HepG2 (cell line): ENCODE measurements at regions not wholly inside any gene's neighbourhood (a gene's known extent, or its start where the extent isn't known, plus 50 kb on each side); places are given as distances from the start of the nearest gene placed in this dataset.

Experiments
- ATAC-seq: fragments of 200-7000 bp; cut with Tn5 transposase; 3 replicates; pipeline ENCODE4 v1.9.1; 2020; ENCODE audit warnings: mild to moderate bottlenecking, moderate library complexity
- BruUV-seq: library from RNA; stranded (reverse); fragments of 400-500 nt; replicated peaks from 2 replicates; lab custom pipeline; 2021; lab: Mats Ljungman, UMichigan
- CTCF ChIA-PET: fragments of 300-600 bp; formaldehyde crosslinking; extraction: SDS; loops from one replicate; lab custom pipeline; 2021; ENCODE audit warnings: low total read pairs, inconsistent platforms, low intra/inter-chr PET ratio; lab: Yijun Ruan, JAX
- POLR2A ChIA-PET: fragments of 350-600 bp; sonication (Branson Sonifier 250); formaldehyde crosslinking; loops from one replicate; lab custom pipeline; 2020; ENCODE audit warnings: antibody characterized with exemption, inconsistent platforms; lab: Yijun Ruan, JAX
- DNase-seq: peaks from one replicate; pipeline ENCODE4 v3.0.0-alpha.2; 2015; ENCODE audit warnings: low spot score
- FAIRE-seq: peaks from 3 replicates; lab custom pipeline; 2011; peaks lifted over from hg19 to GRCh38; lab: Jason Lieb, UNC
- H2AFZ ChIP-seq: one replicate; pipeline ENCODE4 v1.6.1; 2011; ENCODE audit warnings: low read length, inconsistent platforms
- H3K27ac ChIP-seq: fragments of 300-600 bp; 3 replicates; pipeline ENCODE4 v1.8.0; 2011; ENCODE audit warnings: mixed run types, mild to moderate bottlenecking, mixed read lengths, low read length, inconsistent platforms; ENCODE audit not compliant: insufficient read depth; ENCODE audit errors: extremely low read length
- H3K27me3 ChIP-seq, 2 experiments: fragments of 200-600 bp in 1 of 2; 2 replicates in 1 of 2; 3 replicates in 1 of 2; pipeline versions ENCODE4 v1.6.0 to v1.8.0; 2011; ENCODE audit warnings: low read length in 2 of 2, mild to moderate bottlenecking in 2 of 2, moderate library complexity in 2 of 2, inconsistent platforms in 1 of 2; ENCODE audit not compliant: insufficient read depth in 2 of 2, control insufficient read depth in 1 of 2
- H3K36me3 ChIP-seq, 2 experiments: fragments of 200-600 bp in 1 of 2; replicated peaks in 1 of 2; 2 replicates in 1 of 2; 3 replicates in 1 of 2; pipeline versions ENCODE4 v1.5.1 to v1.8.0; 2011; ENCODE audit warnings: low read length in 2 of 2, inconsistent platforms in 1 of 2; ENCODE audit not compliant: insufficient read depth in 2 of 2, control insufficient read depth in 1 of 2
- H3K4me1 ChIP-seq: 2 replicates; pipeline ENCODE4 v1.5.1; 2012; ENCODE audit warnings: low read length, inconsistent platforms; ENCODE audit not compliant: insufficient read depth
- H3K4me2 ChIP-seq: 2 replicates; pipeline ENCODE4 v1.6.0; 2011; ENCODE audit warnings: low read depth, low read length, inconsistent platforms
- H3K4me3 ChIP-seq, 3 experiments: fragments of 200-600 bp in 1 of 3; sonication (generic), shearing (Covaris generic) in 1 of 3; replicated peaks in 1 of 3; 2 replicates each; pipeline ENCODE4 v1.5.1; 2011 to 2016; ENCODE audit warnings: low read length in 3 of 3, inconsistent platforms in 2 of 3, low read depth in 2 of 3, mild to moderate bottlenecking in 2 of 3, control low read depth in 1 of 3, mixed read lengths in 1 of 3; ENCODE audit not compliant: insufficient read depth in 1 of 3
- H3K79me2 ChIP-seq: one replicate; pipeline ENCODE4 v1.6.1; 2011; ENCODE audit warnings: low read length, inconsistent platforms; ENCODE audit not compliant: insufficient read depth
- H3K9ac ChIP-seq: 2 replicates; pipeline ENCODE4 v1.6.0; 2011; ENCODE audit warnings: mild to moderate bottlenecking, low read depth, low read length, inconsistent platforms; ENCODE audit not compliant: insufficient read depth
- H3K9me3 ChIP-seq: 2 replicates; pipeline ENCODE4 v1.5.1; 2012; ENCODE audit warnings: mild to moderate bottlenecking, low read length
- H4K20me1 ChIP-seq: 2 replicates; pipeline ENCODE4 v1.6.0; 2011; ENCODE audit warnings: inconsistent platforms, mild to moderate bottlenecking, low read length, moderate library complexity; ENCODE audit not compliant: insufficient read depth
- ATM ChIP-seq: fragments of 450-650 bp; IDR thresholded peaks from 2 replicates; pipeline ENCODE4 v1.7.1; 2017; ENCODE audit warnings: mild to moderate bottlenecking, borderline replicate concordance
- FOXM1 ChIP-seq: sonication (generic); formaldehyde crosslinking; IDR thresholded peaks from 2 replicates; pipeline ENCODE4 v1.5.0; 2020; ENCODE audit warnings: missing genetic modification reagents
- HOXD1 ChIP-seq: sonication (generic); formaldehyde crosslinking; IDR thresholded peaks from 2 replicates; pipeline ENCODE4 v1.5.0; 2020; ENCODE audit warnings: missing genetic modification reagents
- NFKBIZ ChIP-seq: IDR thresholded peaks from 2 replicates; pipeline ENCODE4 v1.6.1; 2018; ENCODE audit warnings: missing genetic modification reagents, missing compliant biosample characterization
- NFRKB ChIP-seq: fragments of 450-650 bp; IDR thresholded peaks from 2 replicates; pipeline ENCODE4 v1.6.1; 2017
- YY1 ChIP-seq: IDR thresholded peaks from 2 replicates; pipeline ENCODE4 v1.6.1; 2011; ENCODE audit warnings: low read length, low read depth, moderate library complexity, mild to moderate bottlenecking; ENCODE audit not compliant: insufficient read depth, insufficient replicate concordance
- ZBTB38 ChIP-seq: sonication (generic); formaldehyde crosslinking; IDR thresholded peaks from 2 replicates; pipeline ENCODE4 v1.5.1; 2020; ENCODE audit warnings: mild to moderate bottlenecking, missing genetic modification reagents
- ZBTB42 ChIP-seq: sonication (generic); formaldehyde crosslinking; IDR thresholded peaks from 2 replicates; pipeline ENCODE4 v1.5.0; 2020; ENCODE audit warnings: mild to moderate bottlenecking, missing genetic modification reagents
- ZNF121 ChIP-seq: sonication (generic); formaldehyde crosslinking; IDR thresholded peaks from 2 replicates; pipeline ENCODE4 v1.5.0; 2020; ENCODE audit warnings: mild to moderate bottlenecking, missing genetic modification reagents
- ZNF24 ChIP-seq: fragments of 450-650 bp; IDR thresholded peaks from 2 replicates; pipeline ENCODE4 v1.6.1; 2017; ENCODE audit warnings: antibody characterized with exemption, mild to moderate bottlenecking
- ZNF619 ChIP-seq: sonication (generic); formaldehyde crosslinking; IDR thresholded peaks from 2 replicates; pipeline ENCODE4 v1.4.0; 2020; ENCODE audit warnings: mild to moderate bottlenecking, missing genetic modification reagents
- ZNF672 ChIP-seq: sonication (generic); formaldehyde crosslinking; IDR thresholded peaks from 2 replicates; pipeline ENCODE4 v1.8.1; 2022; ENCODE audit warnings: missing genetic modification reagents
- ZNF766 ChIP-seq: sonication (generic); formaldehyde crosslinking; IDR thresholded peaks from 2 replicates; pipeline ENCODE4 v1.5.0; 2020; ENCODE audit warnings: missing genetic modification reagents, borderline replicate concordance
- ZNF775 ChIP-seq: sonication (generic); formaldehyde crosslinking; IDR thresholded peaks from 2 replicates; pipeline ENCODE4 v1.4.0; 2020; ENCODE audit warnings: missing genetic modification reagents, mild to moderate bottlenecking, moderate library complexity, borderline replicate concordance
- WGBS: methylation state at CpG from one replicate; pipeline ENCODE4 v1.1.6; 2017; ENCODE audit warnings: low lambda C conversion rate; 5-methylcytosine and 5-hydroxymethylcytosine counted together
- in situ Hi-C: cut with HindIII; loops from 2 replicates; pipeline ENCODE4 v1.10.0; 2017; ENCODE audit warnings: low pct_unique_long_range_greater_than_20kb; ENCODE audit not compliant: extremely low pct_ligation_motif_present
- intact Hi-C: fragments of 100-400 bp; cut with micrococcal nuclease; formaldehyde crosslinking; loops from one replicate; pipeline ENCODE4 v1.10.0; 2022; ENCODE audit not compliant: unreplicated experiment
- TF ChIP-seq, protein P1 (sequence below), 2 experiments: sonication (generic) in 1 of 2; formaldehyde crosslinking in 1 of 2; IDR thresholded peaks; 2 replicates each; pipeline versions ENCODE4 v1.4.0 to v1.6.1; 2016 to 2020; ENCODE audit warnings: borderline replicate concordance in 1 of 2, low read depth in 1 of 2, mild to moderate bottlenecking in 1 of 2, missing genetic modification reagents in 1 of 2
- TF ChIP-seq, protein P2 (sequence below): sonication (generic); formaldehyde crosslinking; IDR thresholded peaks from 2 replicates; pipeline ENCODE4 v1.8.0; 2022; ENCODE audit warnings: mild to moderate bottlenecking, missing genetic modification reagents, moderate library complexity
- TF ChIP-seq, protein P3 (sequence below): sonication (generic); formaldehyde crosslinking; IDR thresholded peaks from 2 replicates; pipeline ENCODE4 v1.5.1; 2020; ENCODE audit warnings: mild to moderate bottlenecking, missing genetic modification reagents, borderline replicate concordance
- TF ChIP-seq, protein P4 (sequence below): sonication (generic); formaldehyde crosslinking; IDR thresholded peaks from 2 replicates; pipeline ENCODE4 v1.4.0; 2020; ENCODE audit warnings: missing genetic modification reagents

DNA sequence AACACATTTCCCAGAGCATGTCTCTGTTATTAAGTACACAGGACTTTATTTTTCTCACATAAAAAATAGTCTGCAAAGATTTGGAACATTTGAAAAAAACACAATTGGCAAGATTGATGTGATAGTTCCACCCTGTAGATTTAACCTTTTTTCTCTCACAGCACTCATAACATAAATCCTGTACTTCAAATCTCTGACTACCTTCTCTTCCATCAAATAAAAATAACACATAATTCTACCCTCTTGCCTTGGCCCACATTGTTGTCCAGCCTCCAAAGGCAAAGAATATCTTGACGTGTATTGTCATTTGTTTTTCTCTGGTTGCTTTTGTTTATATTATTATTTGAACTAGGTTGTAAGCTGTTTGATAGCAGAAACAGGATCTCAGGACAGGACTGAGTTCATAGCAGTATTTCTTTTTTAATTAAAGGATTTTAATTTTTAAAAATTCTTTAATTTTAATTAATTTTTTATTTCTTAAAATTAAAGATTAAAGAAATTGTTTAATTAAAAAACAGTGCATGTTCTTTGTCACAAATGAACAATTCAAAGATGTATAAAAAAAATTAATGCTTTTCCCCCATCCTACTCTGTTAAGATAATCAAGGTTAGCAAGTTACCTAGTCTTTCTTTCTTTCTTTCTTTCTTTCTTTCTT is 69.1 kb upstream of the PCSK1 start:
- no peaks in the 10 kb centered on the region for H3K9me3 ChIP-seq
- DNase-seq = no peak
- WGBS = 41% methylated on average over 1 of the region's 1 CpG
- no peaks in the 10 kb centered on the region for H3K36me3 ChIP-seq
- FAIRE-seq = no peak
- intact Hi-C loops (no loop called here), in situ Hi-C loops (no loop called here)
- POLR2A ChIA-PET = no interaction called here
- no peaks in the 10 kb centered on the region for H3K4me1 ChIP-seq
- CTCF ChIA-PET = no interaction called here
- no peak overlapping the region for H3K4me3 ChIP-seq
- BruUV-seq = no TSS peak
- no peak overlapping the region for H3K4me2 ChIP-seq
- no peak overlapping the region for H3K9ac ChIP-seq
- H3K27me3 ChIP-seq = no peaks in the 10 kb centered on the region; a peak in 1 of 5 replicates
- H4K20me1 ChIP-seq = no peaks in the 10 kb centered on the region
- H2AFZ ChIP-seq = no peak overlapping the region
- TF ChIP-seq HOXD1 (CRISPR knock-in tag) (no peak), ZNF24 (no peak), ATM (no peak), FOXM1 (CRISPR knock-in tag) (no peak), ZBTB42 (CRISPR knock-in tag) (no peak), ZNF766 (CRISPR knock-in tag) (no peak), ZNF672 (CRISPR knock-in tag) (no peak), ZNF619 (no peak), NFRKB (no peak), YY1 (no peak), ZNF775 (CRISPR knock-in tag) (no peak), ZNF121 (CRISPR knock-in tag) (no peak), ZBTB38 (no peak), NFKBIZ (CRISPR knock-in tag) (no peak)
- TF ChIP-seq, protein P1, sequence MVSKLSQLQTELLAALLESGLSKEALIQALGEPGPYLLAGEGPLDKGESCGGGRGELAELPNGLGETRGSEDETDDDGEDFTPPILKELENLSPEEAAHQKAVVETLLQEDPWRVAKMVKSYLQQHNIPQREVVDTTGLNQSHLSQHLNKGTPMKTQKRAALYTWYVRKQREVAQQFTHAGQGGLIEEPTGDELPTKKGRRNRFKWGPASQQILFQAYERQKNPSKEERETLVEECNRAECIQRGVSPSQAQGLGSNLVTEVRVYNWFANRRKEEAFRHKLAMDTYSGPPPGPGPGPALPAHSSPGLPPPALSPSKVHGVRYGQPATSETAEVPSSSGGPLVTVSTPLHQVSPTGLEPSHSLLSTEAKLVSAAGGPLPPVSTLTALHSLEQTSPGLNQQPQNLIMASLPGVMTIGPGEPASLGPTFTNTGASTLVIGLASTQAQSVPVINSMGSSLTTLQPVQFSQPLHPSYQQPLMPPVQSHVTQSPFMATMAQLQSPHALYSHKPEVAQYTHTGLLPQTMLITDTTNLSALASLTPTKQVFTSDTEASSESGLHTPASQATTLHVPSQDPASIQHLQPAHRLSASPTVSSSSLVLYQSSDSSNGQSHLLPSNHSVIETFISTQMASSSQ (IDR thresholded peaks at IDR 0.05; ENCODE audit: low read depth) = no peak
- TF ChIP-seq, protein P1 (CRISPR knock-in tag; IDR thresholded peaks at IDR 0.05; ENCODE audit: borderline replicate concordance) = no peak
- TF ChIP-seq, protein P2, sequence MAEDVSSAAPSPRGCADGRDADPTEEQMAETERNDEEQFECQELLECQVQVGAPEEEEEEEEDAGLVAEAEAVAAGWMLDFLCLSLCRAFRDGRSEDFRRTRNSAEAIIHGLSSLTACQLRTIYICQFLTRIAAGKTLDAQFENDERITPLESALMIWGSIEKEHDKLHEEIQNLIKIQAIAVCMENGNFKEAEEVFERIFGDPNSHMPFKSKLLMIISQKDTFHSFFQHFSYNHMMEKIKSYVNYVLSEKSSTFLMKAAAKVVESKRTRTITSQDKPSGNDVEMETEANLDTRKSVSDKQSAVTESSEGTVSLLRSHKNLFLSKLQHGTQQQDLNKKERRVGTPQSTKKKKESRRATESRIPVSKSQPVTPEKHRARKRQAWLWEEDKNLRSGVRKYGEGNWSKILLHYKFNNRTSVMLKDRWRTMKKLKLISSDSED (CRISPR knock-in tag) = no peak
- TF ChIP-seq, protein P3, sequence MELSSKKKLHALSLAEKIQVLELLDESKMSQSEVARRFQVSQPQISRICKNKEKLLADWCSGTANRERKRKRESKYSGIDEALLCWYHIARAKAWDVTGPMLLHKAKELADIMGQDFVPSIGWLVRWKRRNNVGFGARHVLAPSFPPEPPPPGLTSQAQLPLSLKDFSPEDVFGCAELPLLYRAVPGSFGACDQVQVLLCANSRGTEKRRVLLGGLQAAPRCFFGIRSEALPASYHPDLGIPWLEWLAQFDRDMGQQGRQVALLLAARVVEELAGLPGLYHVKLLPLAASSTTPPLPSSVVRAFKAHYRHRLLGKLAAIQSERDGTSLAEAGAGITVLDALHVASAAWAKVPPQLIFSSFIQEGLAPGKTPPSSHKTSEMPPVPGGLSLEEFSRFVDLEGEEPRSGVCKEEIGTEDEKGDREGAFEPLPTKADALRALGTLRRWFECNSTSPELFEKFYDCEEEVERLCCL (CRISPR knock-in tag) = no peak
- TF ChIP-seq, protein P4, sequence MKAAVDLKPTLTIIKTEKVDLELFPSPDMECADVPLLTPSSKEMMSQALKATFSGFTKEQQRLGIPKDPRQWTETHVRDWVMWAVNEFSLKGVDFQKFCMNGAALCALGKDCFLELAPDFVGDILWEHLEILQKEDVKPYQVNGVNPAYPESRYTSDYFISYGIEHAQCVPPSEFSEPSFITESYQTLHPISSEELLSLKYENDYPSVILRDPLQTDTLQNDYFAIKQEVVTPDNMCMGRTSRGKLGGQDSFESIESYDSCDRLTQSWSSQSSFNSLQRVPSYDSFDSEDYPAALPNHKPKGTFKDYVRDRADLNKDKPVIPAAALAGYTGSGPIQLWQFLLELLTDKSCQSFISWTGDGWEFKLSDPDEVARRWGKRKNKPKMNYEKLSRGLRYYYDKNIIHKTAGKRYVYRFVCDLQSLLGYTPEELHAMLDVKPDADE (CRISPR knock-in tag) = no peak
- no peak overlapping the region for H3K27ac ChIP-seq
- ATAC-seq = no peak
- H3K79me2 ChIP-seq = no peaks in the 10 kb centered on the region
